ENCODE measurements at regions not wholly inside any gene's neighbourhood (a gene's known extent, or its start where the extent isn't known, plus 50 kb on each side); places are given as distances from the start of the nearest gene placed in this dataset.

- peaks cover 22% of the 10 kb centered on the region for H3K27me3 ChIP-seq (ENCODE audit: control insufficient read depth, insufficient read depth, low read length)
- no peak for TF ChIP-seq CTCF (IDR thresholded peaks at IDR 0.05; ENCODE audit: insufficient read depth, low read depth, low read length)
- CTCF ChIA-PET, result interaction anchor here (1.3 to 2.5 kb wide), 2 partner anchors 93 to 127 kb away, joined by 4 to 13 read pairs; no protein-coding TSS in a partner anchor
- no peaks in the 10 kb centered on the region for H3K36me3 ChIP-seq (ENCODE audit: control insufficient read depth, insufficient read depth, low read length)
- no peak for DNase-seq (ENCODE audit: low read depth)
- H3K4me3 ChIP-seq (ENCODE audit: low read depth, low read length), result no peak overlapping the region
- POLR2A ChIA-PET, result no interaction called here
These were observed 50.8 kb upstream of the ZCCHC14 start for GRCh38 chr16:87543436-87544191.

GRCh38 chr16:87542531-87543102 is 49.8 kb upstream of the ZCCHC14 start:
- H3K36me3 ChIP-seq (ENCODE audit: control insufficient read depth, insufficient read depth, low read length), result no peaks in the 10 kb centered on the region
- no peak overlapping the region for H3K4me3 ChIP-seq (ENCODE audit: low read depth, low read length)
- no peak for TF ChIP-seq CTCF (IDR thresholded peaks at IDR 0.05; ENCODE audit: insufficient read depth, low read depth, low read length)
- DNase-seq (ENCODE audit: low read depth), result no peak
- peaks cover 21% of the 10 kb centered on the region for H3K27me3 ChIP-seq (ENCODE audit: control insufficient read depth, insufficient read depth, low read length)
- ChIA-PET CTCF (interaction anchor here (0.7 to 2.5 kb wide), 4 partner anchors 8 to 126 kb away, joined by 3 to 13 read pairs (median 4); no protein-coding TSS in a partner anchor), POLR2A (no interaction called here)

Data from BJ (cell line).